ENCODE measurements at regions not wholly inside any gene's neighbourhood (a gene's known extent, or its start where the extent isn't known, plus 50 kb on each side); places are given as distances from the start of the nearest gene placed in this dataset.

DNA sequence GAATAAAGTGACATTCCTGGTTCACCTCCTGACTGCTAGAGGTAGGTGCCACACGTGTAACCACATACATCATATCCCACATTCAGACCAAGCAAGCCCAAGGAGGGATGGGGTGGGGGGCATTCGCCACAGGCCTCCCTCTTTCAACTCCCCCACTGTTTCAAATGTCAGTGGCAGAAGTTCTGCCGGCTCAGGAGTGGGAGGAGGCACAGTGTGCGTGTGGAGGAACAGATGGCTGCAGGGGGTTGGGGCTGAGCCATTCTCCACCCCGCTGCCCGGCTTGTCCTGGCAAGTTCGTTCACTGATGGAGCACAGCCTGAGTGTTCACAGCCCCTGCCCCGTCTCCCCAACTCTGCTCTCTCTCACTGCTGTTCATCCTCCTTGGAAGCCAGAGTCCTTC, 75.4 kb upstream of the TANC1 start:
- intact Hi-C loops (cut with DNase I): loop anchor here in 1 of 10 donors (10.0 kb wide), 1 partner anchor 282 kb away; no protein-coding TSS in a partner anchor
- TF ChIP-seq, protein P1, sequence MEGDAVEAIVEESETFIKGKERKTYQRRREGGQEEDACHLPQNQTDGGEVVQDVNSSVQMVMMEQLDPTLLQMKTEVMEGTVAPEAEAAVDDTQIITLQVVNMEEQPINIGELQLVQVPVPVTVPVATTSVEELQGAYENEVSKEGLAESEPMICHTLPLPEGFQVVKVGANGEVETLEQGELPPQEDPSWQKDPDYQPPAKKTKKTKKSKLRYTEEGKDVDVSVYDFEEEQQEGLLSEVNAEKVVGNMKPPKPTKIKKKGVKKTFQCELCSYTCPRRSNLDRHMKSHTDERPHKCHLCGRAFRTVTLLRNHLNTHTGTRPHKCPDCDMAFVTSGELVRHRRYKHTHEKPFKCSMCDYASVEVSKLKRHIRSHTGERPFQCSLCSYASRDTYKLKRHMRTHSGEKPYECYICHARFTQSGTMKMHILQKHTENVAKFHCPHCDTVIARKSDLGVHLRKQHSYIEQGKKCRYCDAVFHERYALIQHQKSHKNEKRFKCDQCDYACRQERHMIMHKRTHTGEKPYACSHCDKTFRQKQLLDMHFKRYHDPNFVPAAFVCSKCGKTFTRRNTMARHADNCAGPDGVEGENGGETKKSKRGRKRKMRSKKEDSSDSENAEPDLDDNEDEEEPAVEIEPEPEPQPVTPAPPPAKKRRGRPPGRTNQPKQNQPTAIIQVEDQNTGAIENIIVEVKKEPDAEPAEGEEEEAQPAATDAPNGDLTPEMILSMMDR (IDR thresholded peaks at IDR 0.05): no peak
- Histone ChIP-seq H3K27ac (no peak overlapping the region), H3K9me3 (peaks cover 0 to 5% (median 0%) of the 10 kb centered on the region in 11 donors), H3K4me1 (no peaks in the 10 kb centered on the region), H3K4me3 (no peak overlapping the region), H3K27me3 (no peaks in the 10 kb centered on the region), H3K36me3 (no peaks in the 10 kb centered on the region)
- DNase-seq (no peak), ATAC-seq (peak in 4 of 8 donors; percentile 27 to 47 (median 30))
- WGBS, 2 donors: 64 to 74% methylated on average over 8 of the region's 8 CpGs

DNA sequence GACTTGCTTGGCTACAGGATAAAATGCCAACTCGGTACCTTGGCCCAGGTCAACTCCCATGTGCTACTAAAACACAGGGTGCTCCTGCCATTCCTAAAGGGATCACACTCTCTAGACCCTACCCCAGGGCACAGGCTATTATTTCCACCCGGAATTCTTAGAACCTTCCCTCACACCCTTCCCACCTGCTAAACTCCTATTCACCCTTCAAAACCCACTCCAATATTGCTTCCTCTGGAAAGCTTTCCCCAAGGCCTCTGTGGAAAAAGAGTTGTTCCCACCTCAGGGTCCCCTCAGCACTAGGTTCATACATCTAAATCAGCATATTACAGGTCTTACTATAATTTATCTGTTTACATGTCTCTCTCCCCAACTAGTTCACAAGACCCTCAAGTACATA, 75.0 kb upstream of the TANC1 start:
- H3K9me3 ChIP-seq: peaks cover 0 to 5% (median 0%) of the 10 kb centered on the region in 11 donors
- no peaks in the 10 kb centered on the region for H3K27me3 ChIP-seq
- intact Hi-C loops (cut with DNase I): loop anchor here in 1 of 10 donors (10.0 kb wide), 1 partner anchor 281 kb away; no protein-coding TSS in a partner anchor
- no peaks in the 10 kb centered on the region for H3K4me1 ChIP-seq
- H3K27ac ChIP-seq: no peak overlapping the region
- no peaks in the 10 kb centered on the region for H3K36me3 ChIP-seq
- DNase-seq (no peak), ATAC-seq (peak in 1 of 8 donors; percentile 14)
- no peak overlapping the region for H3K4me3 ChIP-seq
- TF ChIP-seq, protein P1 (IDR thresholded peaks at IDR 0.05): no peak
- WGBS, 2 donors: 91 to 97% methylated on average over 2 of the region's 2 CpGs

DNA sequence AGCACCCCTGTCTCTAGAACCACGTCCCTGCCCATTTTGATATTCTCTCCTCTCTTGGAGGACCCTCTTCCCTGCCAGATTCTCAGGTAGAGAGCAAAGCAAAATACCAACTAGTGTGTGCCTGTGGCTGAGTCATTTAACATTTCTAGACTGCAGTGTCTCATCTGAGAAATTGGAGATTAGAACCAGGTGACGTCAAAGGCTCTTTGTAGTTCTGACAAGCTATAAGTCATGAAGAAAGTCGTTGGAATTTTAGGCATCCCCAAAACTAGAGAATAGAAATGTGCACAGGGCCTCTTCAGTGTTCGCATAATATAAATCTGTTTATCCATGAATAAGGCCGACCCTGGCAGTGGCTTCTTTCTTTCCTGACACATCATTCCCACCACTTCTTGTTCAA, 74.4 kb upstream of the TANC1 start:
- Histone ChIP-seq H3K4me1 (no peaks in the 10 kb centered on the region), H3K9me3 (peaks cover 0 to 2% (median 0%) of the 10 kb centered on the region in 11 donors), H3K4me3 (no peak overlapping the region), H3K27ac (no peak overlapping the region), H3K36me3 (no peaks in the 10 kb centered on the region), H3K27me3 (no peaks in the 10 kb centered on the region)
- TF ChIP-seq, protein P1 (IDR thresholded peaks at IDR 0.05): no peak
- intact Hi-C loops (cut with DNase I): loop anchor here in 1 of 10 donors (10.0 kb wide), 1 partner anchor 281 kb away; no protein-coding TSS in a partner anchor
- ATAC-seq: no peak
- WGBS, 2 donors: 74 to 76% methylated on average over 5 of the region's 5 CpGs
- no peak for DNase-seq

DNA sequence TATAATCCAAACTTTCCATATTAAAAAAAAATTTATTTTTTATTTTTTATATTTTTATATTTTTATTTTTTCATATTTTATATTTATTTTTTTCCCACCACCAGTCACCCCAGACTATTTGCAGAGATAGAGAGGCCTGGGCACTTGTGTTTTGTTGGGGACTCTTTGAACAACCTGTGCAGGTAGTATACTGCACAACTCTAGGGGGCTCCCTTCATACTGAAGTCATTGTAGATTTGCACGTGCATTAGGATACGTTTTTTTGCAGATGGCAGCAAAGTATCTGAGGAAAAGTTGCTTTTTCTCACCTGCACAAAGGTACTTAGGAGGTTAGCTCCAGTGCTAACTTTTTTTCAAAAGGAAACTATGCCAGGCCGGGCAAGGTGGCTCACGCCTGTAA, 73.9 kb upstream of the TANC1 start:
- TF ChIP-seq, protein P1 (IDR thresholded peaks at IDR 0.05): no peak
- Histone ChIP-seq H3K4me1 (no peaks in the 10 kb centered on the region), H3K9me3 (no peaks in the 10 kb centered on the region), H3K27ac (no peak overlapping the region), H3K4me3 (no peak overlapping the region), H3K36me3 (no peaks in the 10 kb centered on the region), H3K27me3 (no peaks in the 10 kb centered on the region)
- intact Hi-C loops (cut with DNase I): loop anchor here in 1 of 10 donors (10.0 kb wide), 1 partner anchor 280 kb away; no protein-coding TSS in a partner anchor
- 84 to 89% methylated on average over 4 of the region's 4 CpGs for WGBS, 2 donors
- ATAC-seq (no peak), DNase-seq (no peak)
